Esophagus muscularis mucosa (tissue), 3 donors: ENCODE measurements at regions not wholly inside any gene's neighbourhood (a gene's known extent, or its start where the extent isn't known, plus 50 kb on each side); places are given as distances from the start of the nearest gene placed in this dataset.

Experiments
- CTCF ChIP-seq, 3 experiments: fragments of 200-600 bp in 2 of 3; fragments of 450-650 bp in 1 of 3; sonication (generic) in 2 of 3; IDR thresholded peaks; one replicate each; pipeline ENCODE4 v1.5.1; 2017 to 2019; ENCODE audit warnings: antibody characterized with exemption in 3 of 3, mild to moderate bottlenecking in 2 of 3, moderate library complexity in 1 of 3
- POLR2A ChIP-seq: fragments of 450-650 bp; IDR thresholded peaks from one replicate; pipeline ENCODE4 v1.6.1; 2017; ENCODE audit warnings: antibody characterized with exemption, moderate library complexity, mild to moderate bottlenecking, low read depth

- TF ChIP-seq CTCF (IDR thresholded peaks at IDR 0.05) (no peak), POLR2A (no peak)
Observed at GRCh38 chr13:60931858-60932546, 483.6 kb downstream of the PCDH20 start.
